ENCODE measurements at regions not wholly inside any gene's neighbourhood (a gene's known extent, or its start where the extent isn't known, plus 50 kb on each side); places are given as distances from the start of the nearest gene placed in this dataset.

DNA sequence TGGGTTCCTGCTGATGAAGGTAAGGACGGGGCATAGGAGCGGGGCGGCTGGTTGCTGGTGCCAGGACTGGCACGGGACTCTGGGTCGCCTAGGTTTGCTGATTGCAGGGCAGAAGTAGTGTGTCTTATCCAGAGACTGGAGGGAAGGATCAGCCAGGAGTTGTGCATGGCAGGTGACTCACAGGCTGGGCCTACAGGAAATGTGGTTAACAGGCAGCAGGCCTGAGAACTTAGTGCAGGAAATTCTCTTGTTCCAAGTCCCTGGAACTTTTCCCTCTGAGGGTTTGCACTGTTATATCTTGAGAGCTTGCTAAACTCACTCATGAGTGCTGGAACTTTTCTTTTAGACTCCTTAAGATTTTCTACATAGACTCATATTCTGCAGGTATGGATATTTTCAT, 95.1 kb downstream of the ANXA2R start:
- TF ChIP-seq, protein P1, sequence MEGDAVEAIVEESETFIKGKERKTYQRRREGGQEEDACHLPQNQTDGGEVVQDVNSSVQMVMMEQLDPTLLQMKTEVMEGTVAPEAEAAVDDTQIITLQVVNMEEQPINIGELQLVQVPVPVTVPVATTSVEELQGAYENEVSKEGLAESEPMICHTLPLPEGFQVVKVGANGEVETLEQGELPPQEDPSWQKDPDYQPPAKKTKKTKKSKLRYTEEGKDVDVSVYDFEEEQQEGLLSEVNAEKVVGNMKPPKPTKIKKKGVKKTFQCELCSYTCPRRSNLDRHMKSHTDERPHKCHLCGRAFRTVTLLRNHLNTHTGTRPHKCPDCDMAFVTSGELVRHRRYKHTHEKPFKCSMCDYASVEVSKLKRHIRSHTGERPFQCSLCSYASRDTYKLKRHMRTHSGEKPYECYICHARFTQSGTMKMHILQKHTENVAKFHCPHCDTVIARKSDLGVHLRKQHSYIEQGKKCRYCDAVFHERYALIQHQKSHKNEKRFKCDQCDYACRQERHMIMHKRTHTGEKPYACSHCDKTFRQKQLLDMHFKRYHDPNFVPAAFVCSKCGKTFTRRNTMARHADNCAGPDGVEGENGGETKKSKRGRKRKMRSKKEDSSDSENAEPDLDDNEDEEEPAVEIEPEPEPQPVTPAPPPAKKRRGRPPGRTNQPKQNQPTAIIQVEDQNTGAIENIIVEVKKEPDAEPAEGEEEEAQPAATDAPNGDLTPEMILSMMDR (IDR thresholded peaks at IDR 0.05; ENCODE audit: insufficient read depth, low read depth, low read length) = no peak
- TF ChIP-seq EZH2 (IDR thresholded peaks at IDR 0.05; ENCODE audit: insufficient read depth, low read length) = no peak
